Trophoblast cell (in vitro differentiated cells and primary cell): ENCODE measurements at regions not wholly inside any gene's neighbourhood (a gene's known extent, or its start where the extent isn't known, plus 50 kb on each side); places are given as distances from the start of the nearest gene placed in this dataset.

Source experiments
- DNase-seq, 2 donors: peaks; one replicate each; pipeline ENCODE4 v3.0.0-alpha.2; 2016
- H2AFZ ChIP-seq: 2 replicates; pipeline ENCODE4 v1.6.1; 2013; ENCODE audit warnings: low read length, moderate library complexity, mild to moderate bottlenecking; ENCODE audit not compliant: insufficient read depth, poor library complexity
- H2AK5ac ChIP-seq: 2 replicates; pipeline ENCODE4 v1.6.1; 2013; ENCODE audit warnings: mild to moderate bottlenecking, low read length
- H2BK120ac ChIP-seq: 2 replicates; pipeline ENCODE4 v1.6.1; 2013; ENCODE audit warnings: low read length, mild to moderate bottlenecking, moderate library complexity; ENCODE audit not compliant: insufficient read depth, poor library complexity
- H2BK12ac ChIP-seq: 2 replicates; pipeline ENCODE4 v1.6.1; 2013; ENCODE audit warnings: mild to moderate bottlenecking, low read length, moderate library complexity
- H2BK5ac ChIP-seq: 2 replicates; pipeline ENCODE4 v1.6.1; 2013; ENCODE audit warnings: low read length, low read depth, moderate library complexity, mild to moderate bottlenecking; ENCODE audit not compliant: poor library complexity
- H3K14ac ChIP-seq: 2 replicates; pipeline ENCODE4 v1.6.1; 2013; ENCODE audit warnings: mild to moderate bottlenecking, low read length
- H3K18ac ChIP-seq: 2 replicates; pipeline ENCODE4 v1.6.1; 2013; ENCODE audit warnings: mild to moderate bottlenecking, low read length
- H3K23ac ChIP-seq: 2 replicates; pipeline ENCODE4 v1.6.1; 2013; ENCODE audit warnings: low read length
- H3K27ac ChIP-seq: 2 replicates; pipeline ENCODE4 v1.5.1; 2013; ENCODE audit warnings: low read depth, mild to moderate bottlenecking, inconsistent platforms, low read length, moderate library complexity
- H3K27me3 ChIP-seq: 2 replicates; pipeline ENCODE4 v1.6.1; 2013; ENCODE audit warnings: inconsistent platforms, mild to moderate bottlenecking, low read length, moderate library complexity; ENCODE audit not compliant: insufficient read depth
- H3K36me3 ChIP-seq, 2 experiments: 1 replicate in 1 of 2; 2 replicates in 1 of 2; pipeline ENCODE4 v1.6.1; 2013; ENCODE audit warnings: low read length in 2 of 2, mild to moderate bottlenecking in 2 of 2, moderate library complexity in 1 of 2; ENCODE audit not compliant: insufficient read depth in 2 of 2, control insufficient read depth in 1 of 2
- H3K4ac ChIP-seq: 2 replicates; pipeline ENCODE4 v1.6.1; 2013; ENCODE audit warnings: low read depth, mild to moderate bottlenecking, low read length, moderate library complexity
- H3K4me1 ChIP-seq, 2 experiments: 1 replicate in 1 of 2; 2 replicates in 1 of 2; pipeline ENCODE4 v1.6.1; 2013; ENCODE audit warnings: low read length in 2 of 2, mild to moderate bottlenecking in 2 of 2, moderate library complexity in 1 of 2; ENCODE audit not compliant: insufficient read depth in 2 of 2, control insufficient read depth in 1 of 2
- H3K4me2 ChIP-seq: 2 replicates; pipeline ENCODE4 v1.6.1; 2013; ENCODE audit warnings: inconsistent platforms, mild to moderate bottlenecking, low read length, moderate library complexity
- H3K4me3 ChIP-seq: 2 replicates; pipeline ENCODE4 v1.5.1; 2013; ENCODE audit warnings: mild to moderate bottlenecking, low read depth, low read length, inconsistent platforms
- H3K79me1 ChIP-seq: one replicate; pipeline ENCODE4 v1.6.1; 2013; ENCODE audit warnings: low read length
- H3K79me2 ChIP-seq: 2 replicates; pipeline ENCODE4 v1.6.1; 2013; ENCODE audit warnings: low read length, mild to moderate bottlenecking; ENCODE audit not compliant: control insufficient read depth, insufficient read depth, poor library complexity
- H3K9ac ChIP-seq: 2 replicates; pipeline ENCODE4 v1.6.1; 2013; ENCODE audit warnings: mild to moderate bottlenecking, low read length
- H3K9me3 ChIP-seq: 2 replicates; pipeline ENCODE4 v1.6.1; 2013; ENCODE audit warnings: low read depth, mild to moderate bottlenecking, control low read depth, inconsistent platforms, low read length; ENCODE audit not compliant: insufficient read depth
- H4K12ac ChIP-seq: 2 replicates; pipeline ENCODE4 v1.6.1; 2013; ENCODE audit warnings: low read depth, mild to moderate bottlenecking, low read length, moderate library complexity
- H4K8ac ChIP-seq: 2 replicates; pipeline ENCODE4 v1.6.1; 2013; ENCODE audit warnings: low read depth, mild to moderate bottlenecking, low read length, moderate library complexity
- H4K91ac ChIP-seq: one replicate; pipeline ENCODE4 v1.6.1; 2013; ENCODE audit warnings: low read depth, mild to moderate bottlenecking, low read length, moderate library complexity
- WGBS: extraction: QIAGEN DNeasy Blood & Tissue Kit; methylation state at CpG from one replicate; pipeline ENCODE4 v1.1.7; 2013; ENCODE audit warnings: missing lambda C conversion rate; ENCODE audit not compliant: insufficient read length, insufficient coverage; ENCODE audit errors: extremely low coverage; 5-methylcytosine and 5-hydroxymethylcytosine counted together

- Histone ChIP-seq H3K14ac (no peak overlapping the region), H3K79me1 (no peaks in the 10 kb centered on the region), H3K4me1 (no peaks in the 10 kb centered on the region), H3K27ac (no peak overlapping the region), H4K91ac (no peak overlapping the region), H3K9ac (no peak overlapping the region), H3K4me2 (no peak overlapping the region), H3K4ac (no peak overlapping the region), H3K4me3 (no peak overlapping the region), H4K8ac (no peak overlapping the region), H4K12ac (no peak overlapping the region), H2AFZ (no peak overlapping the region), H2BK5ac (no peak overlapping the region), H2BK120ac (no peak overlapping the region), H2BK12ac (no peak overlapping the region), H3K79me2 (no peaks in the 10 kb centered on the region), H3K36me3 (no peaks in the 10 kb centered on the region), H2AK5ac (no peak overlapping the region), H3K27me3 (no peaks in the 10 kb centered on the region), H3K18ac (no peak overlapping the region), H3K23ac (no peak overlapping the region), H3K9me3 (no peaks in the 10 kb centered on the region)
- no CpG with 5 or more reads among the region's 19 CpGs for WGBS
- no peak for DNase-seq
Measured at GRCh38 chr16:65754820-65755691, 611.4 kb upstream of the CDH5 start.

GRCh38 chr16:65752522-65752844, 614.0 kb upstream of the CDH5 start:
- H3K9ac ChIP-seq: no peak overlapping the region
- no peaks in the 10 kb centered on the region for H3K4me1 ChIP-seq
- H2AK5ac ChIP-seq: no peak overlapping the region
- no peaks in the 10 kb centered on the region for H3K27me3 ChIP-seq
- no peaks in the 10 kb centered on the region for H3K9me3 ChIP-seq
- H3K4ac ChIP-seq: no peak overlapping the region
- no peak overlapping the region for H2BK5ac ChIP-seq
- H2BK12ac ChIP-seq: no peak overlapping the region
- H3K27ac ChIP-seq: no peak overlapping the region
- no peak overlapping the region for H2AFZ ChIP-seq
- H2BK120ac ChIP-seq: no peak overlapping the region
- H3K14ac ChIP-seq: no peak overlapping the region
- H3K36me3 ChIP-seq: no peaks in the 10 kb centered on the region
- H4K91ac ChIP-seq: no peak overlapping the region
- no peak overlapping the region for H4K8ac ChIP-seq
- H3K23ac ChIP-seq: no peak overlapping the region
- WGBS: no CpG with 5 or more reads among the region's 1 CpG
- no peak overlapping the region for H3K4me3 ChIP-seq
- DNase-seq: no peak
- H4K12ac ChIP-seq: no peak overlapping the region
- H3K79me2 ChIP-seq: no peaks in the 10 kb centered on the region
- no peak overlapping the region for H3K18ac ChIP-seq
- no peaks in the 10 kb centered on the region for H3K79me1 ChIP-seq
- H3K4me2 ChIP-seq: no peak overlapping the region

GRCh38 chr16:65751622-65752521, 614.6 kb upstream of the CDH5 start:
- Histone ChIP-seq H3K18ac (no peak overlapping the region), H3K36me3 (no peaks in the 10 kb centered on the region), H4K8ac (no peak overlapping the region), H3K4me1 (no peaks in the 10 kb centered on the region), H3K23ac (no peak overlapping the region), H3K9me3 (no peaks in the 10 kb centered on the region), H3K27ac (no peak overlapping the region), H2BK12ac (no peak overlapping the region), H2AK5ac (no peak overlapping the region), H3K9ac (no peak overlapping the region), H4K12ac (no peak overlapping the region), H2BK120ac (no peak overlapping the region), H2AFZ (no peak overlapping the region), H3K4me3 (no peak overlapping the region), H3K79me2 (no peaks in the 10 kb centered on the region), H2BK5ac (no peak overlapping the region), H3K4ac (no peak overlapping the region), H4K91ac (no peak overlapping the region), H3K79me1 (no peaks in the 10 kb centered on the region), H3K27me3 (no peaks in the 10 kb centered on the region), H3K4me2 (no peak overlapping the region), H3K14ac (no peak overlapping the region)
- no CpG with 5 or more reads among the region's 8 CpGs for WGBS
- no peak for DNase-seq

- Histone ChIP-seq H2AK5ac (no peak overlapping the region), H2AFZ (no peak overlapping the region), H3K4me1 (no peaks in the 10 kb centered on the region), H3K4ac (no peak overlapping the region), H3K4me2 (no peak overlapping the region), H3K23ac (no peak overlapping the region), H3K4me3 (no peak overlapping the region), H2BK120ac (no peak overlapping the region), H4K12ac (no peak overlapping the region), H3K18ac (no peak overlapping the region), H3K36me3 (no peaks in the 10 kb centered on the region), H3K79me2 (no peaks in the 10 kb centered on the region), H3K14ac (no peak overlapping the region), H2BK12ac (no peak overlapping the region), H4K91ac (no peak overlapping the region), H3K27ac (no peak overlapping the region), H3K79me1 (no peaks in the 10 kb centered on the region), H2BK5ac (no peak overlapping the region), H3K27me3 (no peaks in the 10 kb centered on the region), H3K9me3 (no peaks in the 10 kb centered on the region), H3K9ac (no peak overlapping the region), H4K8ac (no peak overlapping the region)
- no peak for DNase-seq
- WGBS: no CpG with 5 or more reads among the region's 6 CpGs
Measured at GRCh38 chr16:65749506-65749905, 617.0 kb upstream of the CDH5 start.
